ENCODE measurements at regions not wholly inside any gene's neighbourhood (a gene's known extent, or its start where the extent isn't known, plus 50 kb on each side); places are given as distances from the start of the nearest gene placed in this dataset.

DNA sequence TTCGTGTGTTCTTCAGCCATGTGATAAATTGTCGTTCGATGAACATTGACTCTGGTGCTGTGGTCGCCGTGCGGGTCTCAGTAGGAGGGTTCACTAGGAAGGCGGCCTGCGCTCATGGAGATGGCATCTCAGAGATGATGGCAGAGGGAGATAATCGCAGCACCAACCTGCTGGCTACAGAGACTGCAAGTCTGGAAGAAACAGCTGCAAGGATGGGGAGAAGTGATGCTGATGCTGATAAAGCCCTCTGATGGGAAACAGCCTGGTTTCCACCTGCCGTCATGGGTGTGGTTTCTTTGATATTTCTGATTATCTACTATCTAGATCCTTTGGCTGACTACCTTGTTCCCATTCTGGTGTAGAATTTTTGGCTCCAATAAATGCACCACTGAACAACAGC lies 130.5 kb upstream of the ANKRD30A start:
- Histone ChIP-seq H3K9ac (replicated peaks; ENCODE audit: extremely low read depth, insufficient read depth, low read length) (no peak overlapping the region), H3K9me3 (replicated peaks; ENCODE audit: control insufficient read depth, insufficient read depth, low read length) (peaks cover 4% of the 10 kb centered on the region), H3K27me3 (ENCODE audit: control insufficient read depth in 2 of 2, insufficient read depth in 2 of 2, low read length in 2 of 2) (no peaks in the 10 kb centered on the region), H4K20me1 (replicated peaks; ENCODE audit: control insufficient read depth, extremely low read depth, insufficient read depth, low read length) (no peaks in the 10 kb centered on the region), H3K4me2 (ENCODE audit: insufficient read depth, low read length) (no peak overlapping the region), H3K36me3 (ENCODE audit: control insufficient read depth in 2 of 2, extremely low read depth in 1 of 2, insufficient read depth in 2 of 2, low read length in 2 of 2) (no peaks in the 10 kb centered on the region), H3K4me1 (ENCODE audit: control insufficient read depth, extremely low read depth, insufficient read depth, low read length) (no peaks in the 10 kb centered on the region), H3K27ac (ENCODE audit: insufficient read depth, low read depth, low read length) (no peak overlapping the region), H3K9me1 (replicated peaks; ENCODE audit: control insufficient read depth, extremely low read depth, insufficient read depth, low read length) (no peaks in the 10 kb centered on the region), H3K79me2 (ENCODE audit: control insufficient read depth, insufficient read depth, low read length) (no peaks in the 10 kb centered on the region), H3K4me3 (replicated peaks in 1 of 3; ENCODE audit: insufficient read depth in 1 of 3, low read depth in 1 of 3, low read length in 3 of 3) (no peak overlapping the region), H2AFZ (ENCODE audit: low read depth, low read length) (no peak overlapping the region)
- dilution Hi-C loops (cut with MboI; ENCODE audit: extremely low pct_ligation_motif_present, low sequenced_read_pairs) = no loop called here
- no peak for DNase-seq (ENCODE audit: low read depth, low spot score)
- no peak for FAIRE-seq
- intact Hi-C loops (cut with micrococcal nuclease) = no loop called here
- BruUV-seq (replicated peaks) = no TSS peak
- ChIA-PET POLR2A (no interaction called here), CTCF (no interaction called here)
- no peak for TF ChIP-seq JUN (IDR thresholded peaks at IDR 0.05; ENCODE audit: borderline replicate concordance, insufficient read depth, insufficient read length, low read depth)
- no peak for TF ChIP-seq POLR2AphosphoS5 (IDR thresholded peaks at IDR 0.05; ENCODE audit: insufficient read depth, low read depth, low read length)
- TF ChIP-seq, protein P1, sequence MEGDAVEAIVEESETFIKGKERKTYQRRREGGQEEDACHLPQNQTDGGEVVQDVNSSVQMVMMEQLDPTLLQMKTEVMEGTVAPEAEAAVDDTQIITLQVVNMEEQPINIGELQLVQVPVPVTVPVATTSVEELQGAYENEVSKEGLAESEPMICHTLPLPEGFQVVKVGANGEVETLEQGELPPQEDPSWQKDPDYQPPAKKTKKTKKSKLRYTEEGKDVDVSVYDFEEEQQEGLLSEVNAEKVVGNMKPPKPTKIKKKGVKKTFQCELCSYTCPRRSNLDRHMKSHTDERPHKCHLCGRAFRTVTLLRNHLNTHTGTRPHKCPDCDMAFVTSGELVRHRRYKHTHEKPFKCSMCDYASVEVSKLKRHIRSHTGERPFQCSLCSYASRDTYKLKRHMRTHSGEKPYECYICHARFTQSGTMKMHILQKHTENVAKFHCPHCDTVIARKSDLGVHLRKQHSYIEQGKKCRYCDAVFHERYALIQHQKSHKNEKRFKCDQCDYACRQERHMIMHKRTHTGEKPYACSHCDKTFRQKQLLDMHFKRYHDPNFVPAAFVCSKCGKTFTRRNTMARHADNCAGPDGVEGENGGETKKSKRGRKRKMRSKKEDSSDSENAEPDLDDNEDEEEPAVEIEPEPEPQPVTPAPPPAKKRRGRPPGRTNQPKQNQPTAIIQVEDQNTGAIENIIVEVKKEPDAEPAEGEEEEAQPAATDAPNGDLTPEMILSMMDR (IDR thresholded peaks at IDR 0.05; ENCODE audit: extremely low read depth in 1 of 2, insufficient read depth in 1 of 2, low read depth in 1 of 2, low read length in 2 of 2) = no peak
- no peak for TF ChIP-seq POLR2A (IDR thresholded peaks at IDR 0.05; ENCODE audit: low read depth, low read length)
- TF ChIP-seq EZH2 (IDR thresholded peaks at IDR 0.05; ENCODE audit: borderline replicate concordance, low read depth, low read length, severe bottlenecking) = no peak
- TF ChIP-seq FOS (IDR thresholded peaks at IDR 0.05; ENCODE audit: borderline replicate concordance, insufficient read depth, low read length) = no peak
- no peak for TF ChIP-seq MAX (IDR thresholded peaks at IDR 0.05; ENCODE audit: insufficient read depth, insufficient read length)
- no peak for TF ChIP-seq GATA2 (IDR thresholded peaks at IDR 0.05; ENCODE audit: insufficient read depth, insufficient read length, low read depth, low read length)
- TF ChIP-seq MYC (IDR thresholded peaks at IDR 0.05; ENCODE audit: low read depth, low read length) = no peak

All from endothelial cell of umbilical vein (primary cell).